HG03175 (cell line): ENCODE measurements at regions not wholly inside any gene's neighbourhood (a gene's known extent, or its start where the extent isn't known, plus 50 kb on each side); places are given as distances from the start of the nearest gene placed in this dataset.

ENCODE experiments used
- ATAC-seq: cut with Tn5 transposase; IDR thresholded peaks from one replicate; pipeline ENCODE4 v1.9.1; 2021; ENCODE audit warnings: mild to moderate bottlenecking, moderate library complexity; ENCODE audit not compliant: unreplicated experiment

GRCh38 chrX:39710776-39711175 is 387.0 kb downstream of the BCOR start:
- ATAC-seq: no peak

- no peak for ATAC-seq
Observed at GRCh38 chrX:39714471-39714870, 383.3 kb downstream of the BCOR start.

- no peak for ATAC-seq
Observed at GRCh38 chrX:39716401-39716800, 381.4 kb downstream of the BCOR start.

- no peak for ATAC-seq
Observed at GRCh38 chrX:39716802-39717540, 380.8 kb downstream of the BCOR start.

GRCh38 chrX:39718981-39719380 is 378.8 kb downstream of the BCOR start:
- no peak for ATAC-seq

- ATAC-seq: no peak
Observed at GRCh38 chrX:39720945-39721344, 376.8 kb downstream of the BCOR start.

- ATAC-seq: no peak
Observed at GRCh38 chrX:39721566-39722279, 376.0 kb downstream of the BCOR start.

GRCh38 chrX:39724544-39724943 is 373.2 kb downstream of the BCOR start:
- ATAC-seq: no peak

GRCh38 chrX:39725114-39725513 is 372.6 kb downstream of the BCOR start:
- ATAC-seq: no peak

GRCh38 chrX:39725928-39726619 is 371.7 kb downstream of the BCOR start:
- ATAC-seq: no peak

- ATAC-seq: no peak
Observed at GRCh38 chrX:39726771-39727170, 371.0 kb downstream of the BCOR start.

GRCh38 chrX:39728025-39728424 is 369.7 kb downstream of the BCOR start:
- no peak for ATAC-seq

- ATAC-seq: no peak
Observed at GRCh38 chrX:39728852-39729598, 368.7 kb downstream of the BCOR start.

- ATAC-seq: no peak
Observed at GRCh38 chrX:39729981-39730661, 367.6 kb downstream of the BCOR start.

GRCh38 chrX:39730662-39731329 is 367.0 kb downstream of the BCOR start:
- no peak for ATAC-seq

GRCh38 chrX:39731330-39731667 is 366.5 kb downstream of the BCOR start:
- ATAC-seq: no peak

- no peak for ATAC-seq
Observed at GRCh38 chrX:39731735-39732134, 366.0 kb downstream of the BCOR start.

GRCh38 chrX:39733745-39734144 is 364.0 kb downstream of the BCOR start:
- no peak for ATAC-seq

- ATAC-seq: no peak
Observed at GRCh38 chrX:39734174-39734776, 363.5 kb downstream of the BCOR start.
